Spinal cord (tissue), 9 donors: ENCODE measurements at regions not wholly inside any gene's neighbourhood (a gene's known extent, or its start where the extent isn't known, plus 50 kb on each side); places are given as distances from the start of the nearest gene placed in this dataset.
"Not testable (repeated sequence)": the region's sequence is repeated elsewhere in the genome, so short reads cannot be mapped to it uniquely, and the experiment has no call there.

Source experiments
- DNase-seq, 6 donors: peaks; one replicate each; pipeline versions ENCODE4 v3.0.0 to v3.0.0-alpha.2; 2013 to 2015; ENCODE audit warnings: low spot score in 6 of 6, low read depth in 4 of 6
- H3K27ac ChIP-seq: one replicate; pipeline ENCODE4 v1.5.1; 2013; ENCODE audit warnings: low read depth, low read length, control low read depth
- H3K27me3 ChIP-seq: one replicate; pipeline ENCODE4 v1.6.1; 2013; ENCODE audit warnings: low read length; ENCODE audit not compliant: control insufficient read depth, insufficient read depth
- H3K36me3 ChIP-seq: one replicate; pipeline ENCODE4 v1.6.1; 2013; ENCODE audit warnings: low read length; ENCODE audit not compliant: control insufficient read depth, insufficient read depth
- H3K4me1 ChIP-seq: one replicate; pipeline ENCODE4 v1.6.1; 2013; ENCODE audit warnings: low read length; ENCODE audit not compliant: control insufficient read depth, insufficient read depth
- H3K4me3 ChIP-seq: one replicate; pipeline ENCODE4 v1.5.1; 2013; ENCODE audit warnings: low read depth, low read length, control low read depth
- H3K9me3 ChIP-seq: one replicate; pipeline ENCODE4 v1.6.1; 2013; ENCODE audit warnings: low read length; ENCODE audit not compliant: control insufficient read depth, insufficient read depth
- WGBS: methylation state at CpG from one replicate; pipeline ENCODE4 v1.1.5; 2013; ENCODE audit warnings: missing lambda C conversion rate; ENCODE audit not compliant: insufficient coverage; 5-methylcytosine and 5-hydroxymethylcytosine counted together
- donor health status: healthy.

- Histone ChIP-seq H3K9me3 (no peaks in the 10 kb centered on the region), H3K27me3 (no peaks in the 10 kb centered on the region), H3K4me1 (no peaks in the 10 kb centered on the region), H3K36me3 (no peaks in the 10 kb centered on the region), H3K27ac (no peak overlapping the region), H3K4me3 (no peak overlapping the region)
- no peak for DNase-seq
- 78% methylated on average over 3 of the region's 3 CpGs for WGBS
These were observed 139.8 kb upstream of the KIF26B start for GRCh38 chr1:245015031-245015430.

- H3K9me3 ChIP-seq = no peaks in the 10 kb centered on the region
- no peaks in the 10 kb centered on the region for H3K36me3 ChIP-seq
- DNase-seq = no peak
- 100% methylated on average over 1 of the region's 3 CpGs for WGBS
- H3K4me3 ChIP-seq = no peak overlapping the region
- no peaks in the 10 kb centered on the region for H3K4me1 ChIP-seq
- no peaks in the 10 kb centered on the region for H3K27me3 ChIP-seq
- no peak overlapping the region for H3K27ac ChIP-seq
These were observed 140.3 kb upstream of the KIF26B start for GRCh38 chr1:245014247-245015029.

- Histone ChIP-seq H3K4me1 (no peaks in the 10 kb centered on the region), H3K9me3 (no peaks in the 10 kb centered on the region), H3K27ac (no peak overlapping the region), H3K36me3 (no peaks in the 10 kb centered on the region), H3K27me3 (no peaks in the 10 kb centered on the region), H3K4me3 (no peak overlapping the region)
- DNase-seq = no peak
- WGBS = 98% methylated on average over 8 of the region's 8 CpGs
These were observed 144.7 kb upstream of the KIF26B start for GRCh38 chr1:245010018-245010614.

- Histone ChIP-seq H3K27me3 (no peaks in the 10 kb centered on the region), H3K4me3 (no peak overlapping the region), H3K36me3 (no peaks in the 10 kb centered on the region), H3K27ac (no peak overlapping the region), H3K4me1 (no peaks in the 10 kb centered on the region), H3K9me3 (no peaks in the 10 kb centered on the region)
- DNase-seq = no peak
- WGBS = 75% methylated on average over 1 of the region's 5 CpGs
These were observed 144.4 kb upstream of the HNRNPU start for GRCh38 chr1:245008761-245009160.

GRCh38 chr1:245007852-245008251 is 143.5 kb upstream of the HNRNPU start:
- Histone ChIP-seq H3K27me3 (no peaks in the 10 kb centered on the region), H3K4me1 (no peaks in the 10 kb centered on the region), H3K4me3 (no peak overlapping the region), H3K27ac (no peak overlapping the region), H3K36me3 (no peaks in the 10 kb centered on the region), H3K9me3 (no peaks in the 10 kb centered on the region)
- DNase-seq = no peak
- 100% methylated on average over 2 of the region's 5 CpGs for WGBS

GRCh38 chr1:245003246-245003645 is 138.9 kb upstream of the HNRNPU start:
- WGBS = no CpG with 5 or more reads among the region's 2 CpGs
- no peak for DNase-seq
- Histone ChIP-seq H3K27me3 (no peaks in the 10 kb centered on the region), H3K4me1 (no peaks in the 10 kb centered on the region), H3K4me3 (no peak overlapping the region), H3K9me3 (no peaks in the 10 kb centered on the region), H3K36me3 (no peaks in the 10 kb centered on the region), H3K27ac (no peak overlapping the region)

- no peak overlapping the region for H3K4me3 ChIP-seq
- WGBS = no CpG with 5 or more reads among the region's 1 CpG
- H3K4me1 ChIP-seq = no peaks in the 10 kb centered on the region
- no peaks in the 10 kb centered on the region for H3K27me3 ChIP-seq
- H3K9me3 ChIP-seq = no peaks in the 10 kb centered on the region
- no peaks in the 10 kb centered on the region for H3K36me3 ChIP-seq
- H3K27ac ChIP-seq = no peak overlapping the region
- no peak for DNase-seq
These were observed 136.9 kb upstream of the HNRNPU start for GRCh38 chr1:245001252-245001651.

GRCh38 chr1:245000872-245001188 is 136.5 kb upstream of the HNRNPU start:
- Histone ChIP-seq H3K4me3 (no peak overlapping the region), H3K9me3 (no peaks in the 10 kb centered on the region), H3K4me1 (no peaks in the 10 kb centered on the region), H3K27me3 (no peaks in the 10 kb centered on the region), H3K36me3 (no peaks in the 10 kb centered on the region), H3K27ac (no peak overlapping the region)
- no peak for DNase-seq

GRCh38 chr1:244999644-245000043 is 135.3 kb upstream of the HNRNPU start:
- H3K9me3 ChIP-seq, H3K27me3 ChIP-seq, H3K36me3 ChIP-seq, H3K4me3 ChIP-seq, H3K27ac ChIP-seq, DNase-seq, H3K4me1 ChIP-seq: not testable (repeated sequence)
- no CpG with 5 or more reads among the region's 3 CpGs for WGBS

GRCh38 chr1:244998717-244999346 is 134.5 kb upstream of the HNRNPU start:
- DNase-seq = no peak

More at GRCh38 chr1:244998717-244999346, 134.5 kb upstream of the HNRNPU start:
- Histone ChIP-seq H3K4me1 (no peaks in the 10 kb centered on the region), H3K9me3 (no peaks in the 10 kb centered on the region), H3K27me3 (no peaks in the 10 kb centered on the region), H3K4me3 (no peak overlapping the region), H3K36me3 (no peaks in the 10 kb centered on the region), H3K27ac (no peak overlapping the region)
- no CpG with 5 or more reads among the region's 1 CpG for WGBS
